Endodermal cell (in vitro differentiated cells): ENCODE measurements at regions not wholly inside any gene's neighbourhood (a gene's known extent, or its start where the extent isn't known, plus 50 kb on each side); places are given as distances from the start of the nearest gene placed in this dataset.
A peak's percentile ranks its signal among the peaks of the same experiment; 100 is the strongest.

Experiments
- DNase-seq: peaks from one replicate; pipeline ENCODE4 v3.0.0-alpha.2; 2017
- H3K27ac ChIP-seq: 2 replicates; pipeline ENCODE4 v1.5.1; 2013; ENCODE audit warnings: mild to moderate bottlenecking, low read depth, low read length, moderate library complexity
- H3K27me3 ChIP-seq: 2 replicates; pipeline ENCODE4 v1.6.1; 2013; ENCODE audit warnings: mild to moderate bottlenecking, low read length, moderate library complexity; ENCODE audit not compliant: insufficient read depth, control insufficient read depth, poor library complexity, severe bottlenecking
- H3K36me3 ChIP-seq: 2 replicates; pipeline ENCODE4 v1.7.0; 2013; ENCODE audit warnings: mild to moderate bottlenecking, low read length, moderate library complexity; ENCODE audit not compliant: control insufficient read depth, insufficient read depth
- H3K4me1 ChIP-seq: one replicate; pipeline ENCODE4 v1.7.0; 2013; ENCODE audit warnings: low read length; ENCODE audit not compliant: control insufficient read depth, insufficient read depth
- H3K4me3 ChIP-seq: 2 replicates; pipeline ENCODE4 v1.5.1; 2013; ENCODE audit warnings: mild to moderate bottlenecking, low read length, moderate library complexity
- H3K9ac ChIP-seq: 2 replicates; pipeline ENCODE4 v1.6.1; 2013; ENCODE audit warnings: mild to moderate bottlenecking, low read length, moderate library complexity; ENCODE audit not compliant: poor library complexity, severe bottlenecking; ENCODE audit errors: extremely low read depth
- H3K9me3 ChIP-seq: 2 replicates; pipeline ENCODE4 v1.6.1; 2013; ENCODE audit warnings: mild to moderate bottlenecking, low read length, moderate library complexity; ENCODE audit not compliant: control insufficient read depth
- H3K27ac Mint-ChIP-seq: 2 replicates; pipeline ENCODE4 v1.8.0; 2020; ENCODE audit warnings: mixed read lengths
- H3K27me3 Mint-ChIP-seq: 2 replicates; pipeline ENCODE4 v1.8.0; 2021; ENCODE audit warnings: mild to moderate bottlenecking, mixed read lengths; ENCODE audit not compliant: insufficient read depth
- H3K36me3 Mint-ChIP-seq: 2 replicates; pipeline ENCODE4 v1.8.0; 2020; ENCODE audit warnings: low read depth, mixed read lengths
- H3K4me1 Mint-ChIP-seq: 2 replicates; pipeline ENCODE4 v1.8.0; 2020; ENCODE audit warnings: mixed read lengths
- H3K4me3 Mint-ChIP-seq: 2 replicates; pipeline ENCODE4 v1.8.0; 2020; ENCODE audit warnings: mild to moderate bottlenecking, moderate library complexity, mixed read lengths
- H3K9me3 Mint-ChIP-seq: 2 replicates; pipeline ENCODE4 v1.8.0; 2020; ENCODE audit warnings: mild to moderate bottlenecking, mixed read lengths
- WGBS, 2 experiments: methylation state at CpG; one replicate each; pipeline versions ENCODE4 v1.1.5 to v1.1.7; 2013; ENCODE audit warnings: missing lambda C conversion rate in 2 of 2, mixed read lengths in 1 of 2; ENCODE audit not compliant: insufficient coverage in 1 of 2, insufficient read length in 1 of 2; 5-methylcytosine and 5-hydroxymethylcytosine counted together
- TF ChIP-seq, protein P1 (sequence below): fragments of 200-600 bp; sonication (generic); conservative IDR thresholded peaks from 2 replicates; pipeline ENCODE4 v1.5.0; 2021; ENCODE audit warnings: antibody characterized with exemption, mild to moderate bottlenecking

DNA sequence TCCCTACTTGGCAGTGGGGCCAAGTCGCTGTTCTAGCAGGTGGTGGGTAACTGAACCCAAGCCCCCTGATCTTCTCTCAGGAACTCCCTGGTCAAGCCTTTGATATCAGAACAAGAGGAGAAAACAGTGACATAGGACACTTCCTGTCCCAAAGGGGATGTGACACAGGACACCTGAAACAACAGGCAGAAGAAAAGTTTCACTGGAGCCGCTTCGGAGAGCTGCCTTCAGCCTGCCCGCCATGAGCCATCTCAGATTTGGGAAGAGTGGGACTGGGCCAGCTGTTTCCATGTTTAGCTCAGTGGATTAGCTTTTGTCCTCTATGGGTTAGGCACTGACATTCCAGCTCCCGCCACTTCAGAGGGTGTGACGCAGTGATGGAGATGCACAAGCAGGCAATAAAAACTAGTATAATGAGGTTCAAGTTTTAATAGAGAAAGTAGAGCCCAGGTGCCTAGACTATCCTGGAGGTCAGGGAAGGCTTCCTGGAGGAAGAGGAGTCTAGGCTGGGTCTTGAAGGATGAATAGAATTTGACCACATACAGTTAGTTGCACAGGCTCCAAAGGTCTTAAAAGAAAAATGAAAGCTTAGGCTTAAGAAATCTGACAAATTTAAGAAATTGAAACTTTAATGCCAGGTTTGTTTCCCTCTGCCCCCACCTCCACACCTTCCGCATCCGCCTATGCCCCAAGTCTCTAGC, 104.1 kb upstream of the SPRY4 start:
- H3K4me1 Mint-ChIP-seq, result peaks cover 35% of the 10 kb centered on the region
- no peak overlapping the region for H3K27ac Mint-ChIP-seq

DNA sequence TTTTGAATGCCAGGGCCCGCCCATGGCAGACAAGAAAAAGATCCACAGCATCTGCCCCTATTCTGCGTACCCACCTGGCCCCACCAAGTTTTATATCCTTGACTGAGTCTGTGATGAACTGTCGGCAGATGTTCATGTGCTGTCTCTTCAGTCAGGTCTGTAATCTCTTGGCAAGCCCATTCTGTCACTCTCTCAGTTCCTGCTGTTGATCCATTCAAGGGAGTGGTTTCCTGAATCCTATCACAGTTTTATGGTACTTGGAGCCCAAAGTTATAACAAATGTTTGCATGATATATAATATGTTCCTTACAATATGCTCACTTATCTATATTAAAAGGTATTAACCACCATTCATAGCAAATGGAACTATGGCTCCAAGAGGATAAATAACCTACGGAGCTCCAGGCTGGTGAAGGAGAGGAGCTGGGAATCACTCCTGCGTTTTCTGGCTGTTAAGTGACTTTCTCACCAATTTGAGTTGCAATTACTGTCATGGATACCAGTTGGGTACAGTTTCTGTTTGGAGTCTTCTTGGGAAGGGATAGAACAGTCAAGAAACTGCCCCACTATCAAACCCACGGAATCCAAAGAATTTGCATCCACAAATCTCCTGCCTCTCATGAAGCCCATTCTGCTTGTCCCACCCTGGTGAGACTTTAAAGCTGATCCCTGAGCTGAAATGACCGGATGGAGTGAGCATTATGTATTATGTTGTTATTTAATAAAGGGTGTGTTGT, 103.4 kb upstream of the SPRY4 start:
- no peak overlapping the region for H3K4me3 ChIP-seq
- 90 to 95% methylated on average over 6 to 7 of the region's 7 CpGs for WGBS, 2 experiments
- Mint-ChIP-seq H3K4me1 (peaks cover 28% of the 10 kb centered on the region), H3K9me3 (no peaks in the 10 kb centered on the region), H3K27me3 (no peaks in the 10 kb centered on the region), H3K36me3 (no peaks in the 10 kb centered on the region), H3K27ac (no peak overlapping the region), H3K4me3 (no peak overlapping the region)
- no peaks in the 10 kb centered on the region for H3K27me3 ChIP-seq
- no peak overlapping the region for H3K27ac ChIP-seq
- H3K9me3 ChIP-seq, result no peaks in the 10 kb centered on the region
- TF ChIP-seq, protein P1, sequence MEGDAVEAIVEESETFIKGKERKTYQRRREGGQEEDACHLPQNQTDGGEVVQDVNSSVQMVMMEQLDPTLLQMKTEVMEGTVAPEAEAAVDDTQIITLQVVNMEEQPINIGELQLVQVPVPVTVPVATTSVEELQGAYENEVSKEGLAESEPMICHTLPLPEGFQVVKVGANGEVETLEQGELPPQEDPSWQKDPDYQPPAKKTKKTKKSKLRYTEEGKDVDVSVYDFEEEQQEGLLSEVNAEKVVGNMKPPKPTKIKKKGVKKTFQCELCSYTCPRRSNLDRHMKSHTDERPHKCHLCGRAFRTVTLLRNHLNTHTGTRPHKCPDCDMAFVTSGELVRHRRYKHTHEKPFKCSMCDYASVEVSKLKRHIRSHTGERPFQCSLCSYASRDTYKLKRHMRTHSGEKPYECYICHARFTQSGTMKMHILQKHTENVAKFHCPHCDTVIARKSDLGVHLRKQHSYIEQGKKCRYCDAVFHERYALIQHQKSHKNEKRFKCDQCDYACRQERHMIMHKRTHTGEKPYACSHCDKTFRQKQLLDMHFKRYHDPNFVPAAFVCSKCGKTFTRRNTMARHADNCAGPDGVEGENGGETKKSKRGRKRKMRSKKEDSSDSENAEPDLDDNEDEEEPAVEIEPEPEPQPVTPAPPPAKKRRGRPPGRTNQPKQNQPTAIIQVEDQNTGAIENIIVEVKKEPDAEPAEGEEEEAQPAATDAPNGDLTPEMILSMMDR, result no peak
- DNase-seq, result peak; percentile 21
- no peaks in the 10 kb centered on the region for H3K4me1 ChIP-seq
- no peak overlapping the region for H3K9ac ChIP-seq
- no peaks in the 10 kb centered on the region for H3K36me3 ChIP-seq

More for the DNA sequence above, 104.1 kb upstream of the SPRY4 start:
- Histone ChIP-seq H3K36me3 (no peaks in the 10 kb centered on the region), H3K9ac (no peak overlapping the region), H3K4me3 (no peak overlapping the region), H3K4me1 (no peaks in the 10 kb centered on the region), H3K27me3 (no peaks in the 10 kb centered on the region), H3K27ac (no peak overlapping the region), H3K9me3 (no peaks in the 10 kb centered on the region)
- Mint-ChIP-seq H3K9me3 (no peaks in the 10 kb centered on the region), H3K4me3 (no peak overlapping the region), H3K27me3 (no peaks in the 10 kb centered on the region), H3K36me3 (no peaks in the 10 kb centered on the region)
- WGBS, 2 experiments, result 93 to 96% methylated on average over 8 of the region's 8 CpGs
- TF ChIP-seq, protein P1, result no peak
- peak; percentile 25 for DNase-seq

DNA sequence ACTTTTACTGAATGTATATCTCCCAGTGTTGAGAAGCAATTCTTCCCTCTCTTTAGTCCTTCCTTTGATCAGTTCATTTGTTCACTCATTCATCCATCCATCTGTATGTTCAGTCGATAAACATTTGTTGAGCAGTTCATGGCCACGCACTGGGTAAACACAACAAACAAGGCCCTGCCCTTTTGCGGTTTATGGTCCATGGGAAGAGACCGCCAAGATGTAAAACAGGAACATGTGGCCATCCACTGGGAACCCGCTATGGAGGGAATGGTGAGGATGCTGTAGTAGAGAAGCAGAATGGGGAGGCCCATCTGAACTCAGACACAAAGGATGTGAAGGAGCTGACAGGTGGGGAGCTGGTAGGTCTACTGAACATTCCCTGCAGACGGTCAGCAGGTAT, 102.7 kb upstream of the SPRY4 start:
- H3K4me3 Mint-ChIP-seq, result no peak overlapping the region
- TF ChIP-seq, protein P1, result no peak
- 97 to 100% methylated on average over 5 to 6 of the region's 6 CpGs for WGBS, 2 experiments
- Histone ChIP-seq H3K9ac (no peak overlapping the region), H3K9me3 (no peaks in the 10 kb centered on the region), H3K36me3 (no peaks in the 10 kb centered on the region), H3K27me3 (no peaks in the 10 kb centered on the region), H3K4me1 (no peaks in the 10 kb centered on the region), H3K27ac (no peak overlapping the region), H3K4me3 (no peak overlapping the region)
- H3K36me3 Mint-ChIP-seq, result no peaks in the 10 kb centered on the region
- H3K27ac Mint-ChIP-seq, result no peak overlapping the region
- peaks cover 22% of the 10 kb centered on the region for H3K4me1 Mint-ChIP-seq
- no peaks in the 10 kb centered on the region for H3K9me3 Mint-ChIP-seq
- DNase-seq, result peak; percentile 30
- no peaks in the 10 kb centered on the region for H3K27me3 Mint-ChIP-seq
